Calu3 (cell line): ENCODE measurements at regions not wholly inside any gene's neighbourhood (a gene's known extent, or its start where the extent isn't known, plus 50 kb on each side); places are given as distances from the start of the nearest gene placed in this dataset.

Experiments used
- BruUV-seq: library from RNA; stranded (reverse); fragments of 400-500 nt; replicated peaks from 2 replicates; lab custom pipeline; 2021; lab: Mats Ljungman, UMichigan
- CTCF ChIA-PET: fragments of 300-600 bp; sonication (Branson Sonifier 250); formaldehyde crosslinking; loops from one replicate; lab custom pipeline; 2022; ENCODE audit warnings: antibody characterized with exemption; lab: Charles Lee
- DNase-seq: peaks from one replicate; pipeline ENCODE4 v3.0.0; 2022
- H3K27ac Mint-ChIP-seq: one replicate; pipeline ENCODE4 v1.8.0; 2022; ENCODE audit warnings: mixed read lengths; ENCODE audit not compliant: unreplicated experiment
- H3K27me3 Mint-ChIP-seq: one replicate; pipeline ENCODE4 v1.8.0; 2022; ENCODE audit warnings: mixed read lengths; ENCODE audit not compliant: unreplicated experiment
- H3K36me3 Mint-ChIP-seq: one replicate; pipeline ENCODE4 v1.8.0; 2022; ENCODE audit warnings: mild to moderate bottlenecking, moderate library complexity, mixed read lengths; ENCODE audit not compliant: insufficient read depth, unreplicated experiment
- H3K4me1 Mint-ChIP-seq: one replicate; pipeline ENCODE4 v1.8.0; 2022; ENCODE audit warnings: mild to moderate bottlenecking, low read depth, mixed read lengths; ENCODE audit not compliant: unreplicated experiment
- H3K4me3 Mint-ChIP-seq: one replicate; pipeline ENCODE4 v1.8.0; 2022; ENCODE audit warnings: mild to moderate bottlenecking, low read depth, moderate library complexity, mixed read lengths; ENCODE audit not compliant: unreplicated experiment
- H3K9me3 Mint-ChIP-seq: one replicate; pipeline ENCODE4 v1.8.0; 2022; ENCODE audit warnings: low read depth, mixed read lengths; ENCODE audit not compliant: unreplicated experiment
- intact Hi-C: fragments of 100-400 bp; cut with micrococcal nuclease; formaldehyde crosslinking; loops from one replicate; pipeline ENCODE4 v1.10.0; 2022; ENCODE audit not compliant: unreplicated experiment
- TF ChIP-seq, protein P1 (sequence below): fragments of 200-600 bp; IDR thresholded peaks from one replicate; pipeline ENCODE4 v1.8.0; 2022; ENCODE audit warnings: antibody characterized with exemption; ENCODE audit not compliant: unreplicated experiment

DNA sequence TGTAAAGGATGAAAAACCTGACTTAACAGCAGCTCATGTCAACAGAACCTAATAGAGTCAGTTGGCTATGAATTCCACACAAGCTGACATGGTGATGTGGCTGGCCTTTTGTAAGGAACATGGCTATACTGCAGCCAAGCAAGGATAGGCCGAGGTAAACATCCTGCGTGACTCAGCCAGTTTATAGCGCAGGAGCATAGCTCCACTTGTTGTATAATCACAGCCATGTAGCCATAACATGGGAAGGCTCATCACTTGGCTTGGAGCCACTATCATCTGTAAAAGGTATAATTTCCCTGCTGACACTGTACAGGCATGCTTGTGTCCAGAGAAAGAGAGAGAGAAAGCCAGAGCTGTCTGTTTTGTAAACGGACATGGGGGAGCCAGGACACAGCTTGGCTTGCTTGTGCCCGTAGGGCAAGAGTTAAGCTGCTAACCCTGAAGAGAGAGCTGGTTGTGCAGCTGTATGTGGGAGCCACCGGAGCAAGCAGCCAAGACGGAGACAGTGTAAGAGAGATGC lies 104.4 kb upstream of the PLET1 start:
- Mint-ChIP-seq H3K4me1 (no peaks in the 10 kb centered on the region), H3K27me3 (no peaks in the 10 kb centered on the region), H3K36me3 (no peaks in the 10 kb centered on the region), H3K9me3 (no peaks in the 10 kb centered on the region), H3K27ac (no peak overlapping the region), H3K4me3 (no peak overlapping the region)
- intact Hi-C loops: no loop called here
- TF ChIP-seq, protein P1, sequence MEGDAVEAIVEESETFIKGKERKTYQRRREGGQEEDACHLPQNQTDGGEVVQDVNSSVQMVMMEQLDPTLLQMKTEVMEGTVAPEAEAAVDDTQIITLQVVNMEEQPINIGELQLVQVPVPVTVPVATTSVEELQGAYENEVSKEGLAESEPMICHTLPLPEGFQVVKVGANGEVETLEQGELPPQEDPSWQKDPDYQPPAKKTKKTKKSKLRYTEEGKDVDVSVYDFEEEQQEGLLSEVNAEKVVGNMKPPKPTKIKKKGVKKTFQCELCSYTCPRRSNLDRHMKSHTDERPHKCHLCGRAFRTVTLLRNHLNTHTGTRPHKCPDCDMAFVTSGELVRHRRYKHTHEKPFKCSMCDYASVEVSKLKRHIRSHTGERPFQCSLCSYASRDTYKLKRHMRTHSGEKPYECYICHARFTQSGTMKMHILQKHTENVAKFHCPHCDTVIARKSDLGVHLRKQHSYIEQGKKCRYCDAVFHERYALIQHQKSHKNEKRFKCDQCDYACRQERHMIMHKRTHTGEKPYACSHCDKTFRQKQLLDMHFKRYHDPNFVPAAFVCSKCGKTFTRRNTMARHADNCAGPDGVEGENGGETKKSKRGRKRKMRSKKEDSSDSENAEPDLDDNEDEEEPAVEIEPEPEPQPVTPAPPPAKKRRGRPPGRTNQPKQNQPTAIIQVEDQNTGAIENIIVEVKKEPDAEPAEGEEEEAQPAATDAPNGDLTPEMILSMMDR: no peak
- CTCF ChIA-PET: interaction anchor here (0.5 to 0.6 kb wide), 2 partner anchors 16 to 1177 kb away, joined by 3 to 15 read pairs; no protein-coding TSS in a partner anchor
- no TSS peak for BruUV-seq
- no peak for DNase-seq

DNA sequence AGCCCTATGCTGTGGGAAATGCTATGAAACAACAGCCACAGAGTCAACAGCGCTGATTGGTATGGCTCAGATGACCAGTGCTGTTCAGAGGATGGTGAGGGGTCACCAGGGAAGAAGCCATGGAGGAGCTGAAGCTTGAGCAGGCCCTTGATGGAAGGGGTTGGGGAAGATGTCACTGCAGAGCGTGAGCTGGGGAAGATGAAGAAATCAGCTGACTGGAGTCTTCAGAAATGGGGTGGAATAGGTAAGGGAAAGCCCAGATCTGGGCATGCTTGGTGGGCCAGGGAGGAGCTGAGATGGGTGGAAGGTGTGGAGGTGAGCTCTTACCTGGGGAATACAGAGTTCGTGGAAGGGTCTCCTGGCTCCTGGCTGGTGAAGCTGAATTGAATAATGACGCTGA lies 105.4 kb upstream of the PLET1 start:
- TF ChIP-seq, protein P1: no peak

DNA sequence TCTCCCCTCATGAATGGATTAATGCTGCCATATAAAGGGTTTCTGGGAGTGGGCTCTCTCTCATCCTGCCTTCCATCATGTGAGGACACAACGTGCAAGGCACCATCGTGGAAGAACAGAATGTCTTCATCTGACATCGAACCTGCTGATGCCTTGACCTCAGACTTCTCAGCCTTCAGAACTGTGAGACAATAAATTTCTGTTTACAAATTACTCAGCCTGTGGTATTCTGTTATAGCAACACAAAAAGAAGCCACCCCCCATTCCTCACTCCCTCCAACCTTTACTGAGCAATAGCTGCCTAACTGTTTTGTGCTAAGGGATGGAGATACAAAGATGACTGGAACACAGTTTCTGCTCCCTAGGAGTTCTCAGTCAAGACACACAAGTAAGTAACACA lies 106.1 kb upstream of the PLET1 start:
- intact Hi-C loops: no loop called here
- TF ChIP-seq, protein P1: no peak
- Mint-ChIP-seq H3K4me3 (no peak overlapping the region), H3K27me3 (no peaks in the 10 kb centered on the region), H3K4me1 (no peaks in the 10 kb centered on the region), H3K9me3 (no peaks in the 10 kb centered on the region), H3K36me3 (no peaks in the 10 kb centered on the region), H3K27ac (no peak overlapping the region)
- DNase-seq: no peak
- CTCF ChIA-PET: no interaction called here
- BruUV-seq: no TSS peak

More for the DNA sequence above, 105.4 kb upstream of the PLET1 start:
- H3K36me3 Mint-ChIP-seq: no peaks in the 10 kb centered on the region
- BruUV-seq: no TSS peak
- no peak overlapping the region for H3K4me3 Mint-ChIP-seq
- intact Hi-C loops: no loop called here
- H3K9me3 Mint-ChIP-seq: no peaks in the 10 kb centered on the region
- no peak for DNase-seq
- no peak overlapping the region for H3K27ac Mint-ChIP-seq
- H3K27me3 Mint-ChIP-seq: no peaks in the 10 kb centered on the region
- no peaks in the 10 kb centered on the region for H3K4me1 Mint-ChIP-seq
- CTCF ChIA-PET: no interaction called here

DNA sequence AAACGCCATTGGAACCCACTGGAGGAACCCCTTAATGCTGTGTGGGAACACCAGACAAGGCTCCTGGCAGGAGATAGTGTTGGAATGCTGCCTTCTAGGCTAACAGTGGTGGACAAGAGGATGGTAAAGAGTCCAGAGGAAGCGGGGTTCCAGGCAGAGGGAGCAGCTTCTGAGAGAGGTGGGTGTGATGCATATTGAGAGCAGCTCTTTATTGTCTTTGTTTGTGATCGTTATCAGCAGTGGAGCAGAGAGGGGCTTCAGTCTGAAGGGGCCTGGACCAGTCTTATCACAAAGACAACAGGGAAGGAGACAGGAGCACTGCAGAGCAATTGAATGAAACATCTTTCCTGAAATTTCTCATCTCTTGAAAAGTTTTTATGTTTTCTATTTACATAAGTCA lies 106.8 kb upstream of the PLET1 start:
- DNase-seq: no peak
- Mint-ChIP-seq H3K27me3 (no peaks in the 10 kb centered on the region), H3K4me3 (no peak overlapping the region), H3K27ac (no peak overlapping the region), H3K36me3 (no peaks in the 10 kb centered on the region), H3K9me3 (no peaks in the 10 kb centered on the region), H3K4me1 (no peaks in the 10 kb centered on the region)
- CTCF ChIA-PET: no interaction called here
- BruUV-seq: no TSS peak
- TF ChIP-seq, protein P1: no peak
- intact Hi-C loops: no loop called here
